ENCODE measurements at regions not wholly inside any gene's neighbourhood (a gene's known extent, or its start where the extent isn't known, plus 50 kb on each side); places are given as distances from the start of the nearest gene placed in this dataset.

- dilution Hi-C loops (cut with MboI; ENCODE audit: extremely low pct_ligation_motif_present, low sequenced_read_pairs) = no loop called here
- no peaks in the 10 kb centered on the region for H3K9me1 ChIP-seq (replicated peaks; ENCODE audit: control insufficient read depth, extremely low read depth, insufficient read depth, low read length)
- H3K4me2 ChIP-seq (ENCODE audit: insufficient read depth, low read length) = no peak overlapping the region
- H3K4me1 ChIP-seq (ENCODE audit: control insufficient read depth, extremely low read depth, insufficient read depth, low read length) = no peaks in the 10 kb centered on the region
- BruUV-seq (replicated peaks) = no TSS peak
- ChIA-PET POLR2A (no interaction called here), CTCF (no interaction called here)
- no peaks in the 10 kb centered on the region for H3K79me2 ChIP-seq (ENCODE audit: control insufficient read depth, insufficient read depth, low read length)
- FAIRE-seq (no peak), DNase-seq (ENCODE audit: low read depth, low spot score) (no peak)
- no peak overlapping the region for H3K27ac ChIP-seq (ENCODE audit: insufficient read depth, low read depth, low read length)
- H2AFZ ChIP-seq (ENCODE audit: low read depth, low read length) = no peak overlapping the region
- H3K4me3 ChIP-seq (replicated peaks in 1 of 3; ENCODE audit: insufficient read depth in 1 of 3, low read depth in 1 of 3, low read length in 3 of 3) = no peak overlapping the region
- H3K27me3 ChIP-seq (ENCODE audit: control insufficient read depth in 2 of 2, insufficient read depth in 2 of 2, low read length in 2 of 2) = no peaks in the 10 kb centered on the region
- no peaks in the 10 kb centered on the region for H4K20me1 ChIP-seq (replicated peaks; ENCODE audit: control insufficient read depth, extremely low read depth, insufficient read depth, low read length)
- H3K9ac ChIP-seq (replicated peaks; ENCODE audit: extremely low read depth, insufficient read depth, low read length) = no peak overlapping the region
- H3K9me3 ChIP-seq (replicated peaks; ENCODE audit: control insufficient read depth, insufficient read depth, low read length) = no peaks in the 10 kb centered on the region
- no peaks in the 10 kb centered on the region for H3K36me3 ChIP-seq (ENCODE audit: control insufficient read depth in 2 of 2, extremely low read depth in 1 of 2, insufficient read depth in 2 of 2, low read length in 2 of 2)
- intact Hi-C loops (cut with micrococcal nuclease) = no loop called here
- TF ChIP-seq POLR2A (IDR thresholded peaks at IDR 0.05; ENCODE audit: low read depth, low read length) (no peak), JUN (IDR thresholded peaks at IDR 0.05; ENCODE audit: borderline replicate concordance, insufficient read depth, insufficient read length, low read depth) (no peak), GATA2 (IDR thresholded peaks at IDR 0.05; ENCODE audit: insufficient read depth, insufficient read length, low read depth, low read length) (no peak), EZH2 (IDR thresholded peaks at IDR 0.05; ENCODE audit: borderline replicate concordance, low read depth, low read length, severe bottlenecking) (no peak), FOS (IDR thresholded peaks at IDR 0.05; ENCODE audit: borderline replicate concordance, insufficient read depth, low read length) (no peak), MYC (IDR thresholded peaks at IDR 0.05; ENCODE audit: low read depth, low read length) (no peak), POLR2AphosphoS5 (IDR thresholded peaks at IDR 0.05; ENCODE audit: insufficient read depth, low read depth, low read length) (no peak)
- TF ChIP-seq, protein P1, sequence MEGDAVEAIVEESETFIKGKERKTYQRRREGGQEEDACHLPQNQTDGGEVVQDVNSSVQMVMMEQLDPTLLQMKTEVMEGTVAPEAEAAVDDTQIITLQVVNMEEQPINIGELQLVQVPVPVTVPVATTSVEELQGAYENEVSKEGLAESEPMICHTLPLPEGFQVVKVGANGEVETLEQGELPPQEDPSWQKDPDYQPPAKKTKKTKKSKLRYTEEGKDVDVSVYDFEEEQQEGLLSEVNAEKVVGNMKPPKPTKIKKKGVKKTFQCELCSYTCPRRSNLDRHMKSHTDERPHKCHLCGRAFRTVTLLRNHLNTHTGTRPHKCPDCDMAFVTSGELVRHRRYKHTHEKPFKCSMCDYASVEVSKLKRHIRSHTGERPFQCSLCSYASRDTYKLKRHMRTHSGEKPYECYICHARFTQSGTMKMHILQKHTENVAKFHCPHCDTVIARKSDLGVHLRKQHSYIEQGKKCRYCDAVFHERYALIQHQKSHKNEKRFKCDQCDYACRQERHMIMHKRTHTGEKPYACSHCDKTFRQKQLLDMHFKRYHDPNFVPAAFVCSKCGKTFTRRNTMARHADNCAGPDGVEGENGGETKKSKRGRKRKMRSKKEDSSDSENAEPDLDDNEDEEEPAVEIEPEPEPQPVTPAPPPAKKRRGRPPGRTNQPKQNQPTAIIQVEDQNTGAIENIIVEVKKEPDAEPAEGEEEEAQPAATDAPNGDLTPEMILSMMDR (IDR thresholded peaks at IDR 0.05; ENCODE audit: extremely low read depth in 1 of 2, insufficient read depth in 1 of 2, low read depth in 1 of 2, low read length in 2 of 2) = no peak
- TF ChIP-seq, protein P2, sequence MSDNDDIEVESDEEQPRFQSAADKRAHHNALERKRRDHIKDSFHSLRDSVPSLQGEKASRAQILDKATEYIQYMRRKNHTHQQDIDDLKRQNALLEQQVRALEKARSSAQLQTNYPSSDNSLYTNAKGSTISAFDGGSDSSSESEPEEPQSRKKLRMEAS (IDR thresholded peaks at IDR 0.05; ENCODE audit: insufficient read depth, insufficient read length) = no peak
Observed at GRCh38 chr3:190709351-190709773, 153.1 kb downstream of the GMNC start.
